Hepatocyte (in vitro differentiated cells): ENCODE measurements at regions not wholly inside any gene's neighbourhood (a gene's known extent, or its start where the extent isn't known, plus 50 kb on each side); places are given as distances from the start of the nearest gene placed in this dataset.

ENCODE experiments used
- EZH2phosphoT487 ChIP-seq: fragments of 200-600 bp; sonication (generic); IDR thresholded peaks from one replicate; pipeline ENCODE4 v1.6.1; 2018; ENCODE audit warnings: antibody characterized with exemption, mild to moderate bottlenecking, low read depth, moderate library complexity; ENCODE audit not compliant: unreplicated experiment, severe bottlenecking
- TF ChIP-seq, protein P1 (sequence below): fragments of 200-600 bp; sonication (generic); IDR thresholded peaks from 2 replicates; pipeline ENCODE4 v1.5.1; 2016; ENCODE audit warnings: antibody characterized with exemption, mild to moderate bottlenecking; ENCODE audit not compliant: poor library complexity

DNA sequence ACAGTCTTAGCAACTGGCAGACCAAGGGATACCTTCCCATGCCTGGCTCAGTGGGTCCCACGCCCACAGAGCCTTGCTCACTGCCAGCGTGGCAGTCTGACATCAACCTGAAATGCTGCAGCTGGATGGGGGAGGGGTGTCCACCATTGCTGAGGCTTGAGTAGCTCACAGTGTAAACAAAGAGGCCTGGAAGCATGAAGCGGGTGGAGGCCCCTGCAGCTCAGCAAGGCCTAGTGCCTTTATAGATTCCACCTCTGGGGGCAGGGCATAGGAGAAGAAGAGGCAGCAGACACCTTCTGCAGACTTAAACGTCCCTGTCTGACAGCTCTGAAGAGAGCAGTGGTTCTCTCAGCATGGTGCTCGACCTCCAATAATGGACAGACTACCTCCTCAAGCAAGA is 263.2 kb downstream of the KIF2B start:
- TF ChIP-seq EZH2phosphoT487 = no peak
- TF ChIP-seq, protein P1, sequence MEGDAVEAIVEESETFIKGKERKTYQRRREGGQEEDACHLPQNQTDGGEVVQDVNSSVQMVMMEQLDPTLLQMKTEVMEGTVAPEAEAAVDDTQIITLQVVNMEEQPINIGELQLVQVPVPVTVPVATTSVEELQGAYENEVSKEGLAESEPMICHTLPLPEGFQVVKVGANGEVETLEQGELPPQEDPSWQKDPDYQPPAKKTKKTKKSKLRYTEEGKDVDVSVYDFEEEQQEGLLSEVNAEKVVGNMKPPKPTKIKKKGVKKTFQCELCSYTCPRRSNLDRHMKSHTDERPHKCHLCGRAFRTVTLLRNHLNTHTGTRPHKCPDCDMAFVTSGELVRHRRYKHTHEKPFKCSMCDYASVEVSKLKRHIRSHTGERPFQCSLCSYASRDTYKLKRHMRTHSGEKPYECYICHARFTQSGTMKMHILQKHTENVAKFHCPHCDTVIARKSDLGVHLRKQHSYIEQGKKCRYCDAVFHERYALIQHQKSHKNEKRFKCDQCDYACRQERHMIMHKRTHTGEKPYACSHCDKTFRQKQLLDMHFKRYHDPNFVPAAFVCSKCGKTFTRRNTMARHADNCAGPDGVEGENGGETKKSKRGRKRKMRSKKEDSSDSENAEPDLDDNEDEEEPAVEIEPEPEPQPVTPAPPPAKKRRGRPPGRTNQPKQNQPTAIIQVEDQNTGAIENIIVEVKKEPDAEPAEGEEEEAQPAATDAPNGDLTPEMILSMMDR = no peak
